ENCODE measurements at regions not wholly inside any gene's neighbourhood (a gene's known extent, or its start where the extent isn't known, plus 50 kb on each side); places are given as distances from the start of the nearest gene placed in this dataset.
A peak's percentile ranks its signal among the peaks of the same experiment; 100 is the strongest.

DNA sequence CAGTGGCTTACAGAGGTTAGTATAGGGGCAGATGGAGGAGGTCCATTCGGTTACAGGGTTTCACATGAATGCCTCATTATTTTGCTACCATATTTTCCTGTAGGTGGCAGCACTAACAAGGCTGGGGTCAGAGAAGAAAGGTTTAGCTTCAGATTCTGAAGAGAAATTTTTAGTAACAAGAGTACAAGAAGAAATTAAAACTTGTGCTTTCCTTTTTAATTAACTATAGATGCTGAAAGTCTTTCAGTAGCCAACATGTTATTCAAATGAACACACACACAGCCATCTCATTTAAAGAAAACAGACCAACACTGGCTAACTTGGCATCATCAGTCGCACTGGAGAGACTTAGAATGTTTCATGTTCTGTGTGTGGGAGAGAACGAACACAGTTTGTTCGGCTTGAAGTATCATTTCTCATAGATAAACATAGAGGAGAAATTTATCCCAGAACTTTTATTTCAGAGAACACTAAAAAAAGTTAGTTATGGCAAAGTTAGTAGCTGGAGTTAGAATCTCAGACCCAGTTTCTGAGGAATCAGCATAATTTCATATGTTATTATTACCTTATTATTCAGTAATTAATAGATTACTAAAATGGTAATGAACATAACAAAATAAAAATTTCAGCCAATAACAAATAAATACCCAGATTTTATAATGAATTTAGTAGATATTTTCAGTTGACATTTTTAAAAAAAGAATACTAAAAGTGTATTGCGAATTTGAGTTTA is 314.0 kb upstream of the RSPO3 start:
- TF ChIP-seq CTCF (IDR thresholded peaks at IDR 0.05) (peak; percentile 18 to 52 (median 39)), POLR2AphosphoS5 (IDR thresholded peaks at IDR 0.05) (no peak), POLR2A (IDR thresholded peaks at IDR 0.05) (no peak)
